WTC11 (cell line): ENCODE measurements at regions not wholly inside any gene's neighbourhood (a gene's known extent, or its start where the extent isn't known, plus 50 kb on each side); places are given as distances from the start of the nearest gene placed in this dataset.

Experiments used
- ATAC-seq: fragments of 200-7000 bp; cut with Tn5 transposase; 2 replicates; pipeline ENCODE4 v1.10.0; 2021; ENCODE audit warnings: mild to moderate bottlenecking, moderate library complexity
- CTCF ChIA-PET: fragments of 300-600 bp; sonication (Branson Sonifier 250); formaldehyde crosslinking; loops from one replicate; lab custom pipeline; 2021; ENCODE audit warnings: antibody characterized with exemption; lab: Charles Lee
- POLR2A ChIA-PET: fragments of 350-600 bp; sonication (Branson Sonifier 250); formaldehyde crosslinking; loops from one replicate; lab custom pipeline; 2021; ENCODE audit warnings: antibody characterized with exemption; lab: Charles Lee
- DNase-seq: peaks from one replicate; pipeline ENCODE4 v3.0.0; 2021; ENCODE audit warnings: low spot score
- H3K27ac Mint-ChIP-seq: 2 replicates; pipeline ENCODE4 v1.8.0; 2021; ENCODE audit warnings: mixed read lengths
- H3K27me3 Mint-ChIP-seq: 2 replicates; pipeline ENCODE4 v1.8.0; 2021; ENCODE audit warnings: low read depth, mild to moderate bottlenecking, moderate library complexity, mixed read lengths
- H3K36me3 Mint-ChIP-seq: 2 replicates; pipeline ENCODE4 v1.8.0; 2021; ENCODE audit warnings: mixed read lengths
- H3K4me1 Mint-ChIP-seq: 2 replicates; pipeline ENCODE4 v1.8.0; 2022; ENCODE audit warnings: mixed read lengths
- H3K4me3 Mint-ChIP-seq: 2 replicates; pipeline ENCODE4 v1.8.0; 2021; ENCODE audit warnings: mild to moderate bottlenecking, moderate library complexity, mixed read lengths
- H3K9me3 Mint-ChIP-seq: 2 replicates; pipeline ENCODE4 v1.8.0; 2021; ENCODE audit warnings: mixed read lengths
- CBFB ChIP-seq: sonication (generic); formaldehyde crosslinking; IDR thresholded peaks from 2 replicates; pipeline ENCODE4 v1.8.1; 2022; ENCODE audit warnings: mild to moderate bottlenecking, low read depth, missing genetic modification reagents
- CREM ChIP-seq: sonication (generic); formaldehyde crosslinking; IDR thresholded peaks from 2 replicates; pipeline ENCODE4 v1.8.1; 2022; ENCODE audit warnings: mild to moderate bottlenecking, missing genetic modification reagents, moderate library complexity
- FOXP1 ChIP-seq: sonication (generic); formaldehyde crosslinking; IDR thresholded peaks from 2 replicates; pipeline ENCODE4 v1.8.0; 2022; ENCODE audit warnings: missing genetic modification reagents, mild to moderate bottlenecking, moderate library complexity, borderline replicate concordance
- GABPB1 ChIP-seq: sonication (generic); formaldehyde crosslinking; IDR thresholded peaks from 2 replicates; pipeline ENCODE4 v1.8.1; 2023; ENCODE audit warnings: mild to moderate bottlenecking, missing genetic modification reagents
- HMGA2 ChIP-seq: fragments of 250-450 bp; sonication (Bioruptor Pico); IDR thresholded peaks from 2 replicates; pipeline ENCODE4 v1.4.0; 2021; ENCODE audit warnings: mild to moderate bottlenecking, moderate library complexity
- IRF2 ChIP-seq: sonication (generic); formaldehyde crosslinking; IDR thresholded peaks from 2 replicates; pipeline ENCODE4 v1.8.0; 2022; ENCODE audit warnings: low read depth, missing genetic modification reagents, borderline replicate concordance
- JAZF1 ChIP-seq: fragments of 250-450 bp; sonication (Bioruptor Pico); IDR thresholded peaks from 2 replicates; pipeline ENCODE4 v1.9.0; 2021; ENCODE audit warnings: moderate library complexity, mild to moderate bottlenecking, inconsistent platforms
- JUN ChIP-seq: sonication (generic); formaldehyde crosslinking; IDR thresholded peaks from 2 replicates; pipeline ENCODE4 v1.8.0; 2023; ENCODE audit warnings: mild to moderate bottlenecking, missing genetic modification reagents
- SMAD3 ChIP-seq: sonication (generic); formaldehyde crosslinking; IDR thresholded peaks from 2 replicates; pipeline ENCODE4 v1.8.0; 2022; ENCODE audit warnings: missing genetic modification reagents, mild to moderate bottlenecking, borderline replicate concordance
- ZNF121 ChIP-seq: sonication (generic); formaldehyde crosslinking; IDR thresholded peaks from 2 replicates; pipeline ENCODE4 v1.8.0; 2023; ENCODE audit warnings: missing genetic modification reagents
- TF ChIP-seq, protein P1 (sequence below): sonication (generic); formaldehyde crosslinking; IDR thresholded peaks from 2 replicates; pipeline ENCODE4 v1.8.1; 2022; ENCODE audit warnings: low read depth, mild to moderate bottlenecking, moderate library complexity, missing genetic modification reagents, borderline replicate concordance
- TF ChIP-seq, protein P2 (sequence below): fragments of 200-600 bp; IDR thresholded peaks from 2 replicates; pipeline ENCODE4 v1.8.0; 2022; ENCODE audit warnings: antibody characterized with exemption
- TF ChIP-seq, protein P3 (sequence below): sonication (generic); formaldehyde crosslinking; IDR thresholded peaks from 2 replicates; pipeline ENCODE4 v1.8.0; 2022; ENCODE audit warnings: mild to moderate bottlenecking, missing genetic modification reagents
- TF ChIP-seq, protein P4 (sequence below): sonication (generic); formaldehyde crosslinking; IDR thresholded peaks from 2 replicates; pipeline ENCODE4 v1.8.0; 2022; ENCODE audit warnings: mild to moderate bottlenecking, missing genetic modification reagents
- TF ChIP-seq, protein P5 (sequence below): sonication (generic); formaldehyde crosslinking; IDR thresholded peaks from 2 replicates; pipeline ENCODE4 v1.8.1; 2023; ENCODE audit warnings: mild to moderate bottlenecking, moderate library complexity, missing genetic modification reagents
- TF ChIP-seq, protein P6 (sequence below): sonication (generic); formaldehyde crosslinking; IDR thresholded peaks from 2 replicates; pipeline ENCODE4 v1.8.0; 2022; ENCODE audit warnings: mild to moderate bottlenecking, missing genetic modification reagents
- TF ChIP-seq, protein P7 (sequence below): fragments of 250-450 bp; sonication (Bioruptor Pico); IDR thresholded peaks from 2 replicates; pipeline ENCODE4 v1.9.0; 2021; ENCODE audit warnings: mild to moderate bottlenecking
- TF ChIP-seq, protein P8 (sequence below): sonication (generic); formaldehyde crosslinking; IDR thresholded peaks from 2 replicates; pipeline ENCODE4 v1.8.1; 2023; ENCODE audit warnings: mild to moderate bottlenecking, missing genetic modification reagents

DNA sequence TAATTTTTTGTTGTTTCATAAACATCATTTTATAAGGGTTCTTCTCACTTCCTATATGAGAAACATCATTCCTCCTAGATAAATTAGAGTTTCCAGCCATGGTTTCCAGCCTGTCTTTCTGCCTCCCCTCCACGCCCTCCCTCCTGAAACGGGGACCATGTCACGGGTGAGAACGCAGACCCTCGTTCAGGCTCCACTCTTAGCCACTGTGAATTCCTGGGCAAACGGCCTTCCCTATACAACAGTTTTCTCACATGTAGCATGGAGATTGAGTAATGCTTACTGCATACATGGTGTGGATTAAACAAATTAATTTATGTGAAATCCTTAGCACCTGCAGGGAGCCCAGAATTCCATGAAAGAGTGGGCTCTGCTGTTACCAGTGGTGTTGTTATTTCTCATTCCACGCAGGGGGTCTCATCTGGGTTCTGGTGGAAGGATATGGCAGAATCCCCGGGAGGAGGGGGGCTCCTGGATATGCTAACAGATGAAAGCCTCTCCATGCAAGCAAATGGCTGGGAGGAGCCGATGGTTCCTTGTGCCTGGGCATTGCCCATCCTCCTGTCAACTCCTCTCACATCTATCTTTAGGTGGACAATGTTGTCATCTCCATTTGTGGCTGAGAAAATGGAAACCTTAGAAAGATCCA, 54.0 kb upstream of the TWIST2 start (continued):
- TF ChIP-seq JAZF1 (CRISPR knock-in tag), result no peak

DNA sequence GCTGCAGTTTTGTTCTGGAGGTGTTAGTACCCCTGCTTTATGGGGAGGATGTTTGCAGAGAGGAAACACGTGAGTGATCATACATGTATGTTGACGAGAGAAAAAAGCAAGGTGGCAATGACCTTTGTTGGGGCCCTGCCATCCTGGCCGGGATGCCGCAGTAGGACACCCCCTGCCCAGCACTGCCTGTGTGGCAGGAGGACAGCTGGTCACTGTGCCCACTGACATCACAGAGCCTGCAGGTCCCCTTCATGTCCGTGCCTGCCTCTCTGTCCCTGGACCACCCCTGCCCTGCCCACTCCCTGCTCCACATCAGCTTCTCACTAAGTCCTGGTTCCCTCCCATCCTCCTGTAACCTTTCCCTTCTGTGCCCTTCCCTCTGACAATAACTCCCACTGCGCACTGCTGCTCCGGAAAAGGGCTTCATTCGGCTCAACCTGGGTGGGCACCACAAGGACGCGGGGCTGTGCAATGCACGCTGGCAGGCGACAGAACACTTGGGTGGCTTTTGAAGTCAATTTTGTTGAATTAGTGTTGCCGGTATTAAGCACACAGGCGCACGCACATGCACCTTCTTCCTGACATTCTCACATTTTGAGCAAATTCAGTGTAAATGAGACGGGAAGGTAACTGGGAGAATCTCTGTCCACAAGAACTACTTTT, 51.5 kb upstream of the TWIST2 start:
- no peaks in the 10 kb centered on the region for H3K4me1 Mint-ChIP-seq
- peaks cover 6% of the 10 kb centered on the region for H3K9me3 Mint-ChIP-seq
- peaks cover 3% of the 10 kb centered on the region; the same call in 1 of the 2 replicates for H3K27me3 Mint-ChIP-seq
- ATAC-seq (no peak), DNase-seq (no peak)
- TF ChIP-seq, protein P1, sequence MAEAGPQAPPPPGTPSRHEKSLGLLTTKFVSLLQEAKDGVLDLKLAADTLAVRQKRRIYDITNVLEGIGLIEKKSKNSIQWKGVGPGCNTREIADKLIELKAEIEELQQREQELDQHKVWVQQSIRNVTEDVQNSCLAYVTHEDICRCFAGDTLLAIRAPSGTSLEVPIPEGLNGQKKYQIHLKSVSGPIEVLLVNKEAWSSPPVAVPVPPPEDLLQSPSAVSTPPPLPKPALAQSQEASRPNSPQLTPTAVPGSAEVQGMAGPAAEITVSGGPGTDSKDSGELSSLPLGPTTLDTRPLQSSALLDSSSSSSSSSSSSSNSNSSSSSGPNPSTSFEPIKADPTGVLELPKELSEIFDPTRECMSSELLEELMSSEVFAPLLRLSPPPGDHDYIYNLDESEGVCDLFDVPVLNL, result no peak
- TF ChIP-seq CBFB (CRISPR knock-in tag), result no peak
- TF ChIP-seq, protein P2, sequence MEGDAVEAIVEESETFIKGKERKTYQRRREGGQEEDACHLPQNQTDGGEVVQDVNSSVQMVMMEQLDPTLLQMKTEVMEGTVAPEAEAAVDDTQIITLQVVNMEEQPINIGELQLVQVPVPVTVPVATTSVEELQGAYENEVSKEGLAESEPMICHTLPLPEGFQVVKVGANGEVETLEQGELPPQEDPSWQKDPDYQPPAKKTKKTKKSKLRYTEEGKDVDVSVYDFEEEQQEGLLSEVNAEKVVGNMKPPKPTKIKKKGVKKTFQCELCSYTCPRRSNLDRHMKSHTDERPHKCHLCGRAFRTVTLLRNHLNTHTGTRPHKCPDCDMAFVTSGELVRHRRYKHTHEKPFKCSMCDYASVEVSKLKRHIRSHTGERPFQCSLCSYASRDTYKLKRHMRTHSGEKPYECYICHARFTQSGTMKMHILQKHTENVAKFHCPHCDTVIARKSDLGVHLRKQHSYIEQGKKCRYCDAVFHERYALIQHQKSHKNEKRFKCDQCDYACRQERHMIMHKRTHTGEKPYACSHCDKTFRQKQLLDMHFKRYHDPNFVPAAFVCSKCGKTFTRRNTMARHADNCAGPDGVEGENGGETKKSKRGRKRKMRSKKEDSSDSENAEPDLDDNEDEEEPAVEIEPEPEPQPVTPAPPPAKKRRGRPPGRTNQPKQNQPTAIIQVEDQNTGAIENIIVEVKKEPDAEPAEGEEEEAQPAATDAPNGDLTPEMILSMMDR, result no peak
- TF ChIP-seq JUN, result no peak
- TF ChIP-seq FOXP1 (CRISPR knock-in tag), result no peak
- no peak for TF ChIP-seq ZNF121 (CRISPR knock-in tag)
- TF ChIP-seq IRF2 (CRISPR knock-in tag), result no peak
- TF ChIP-seq JAZF1 (CRISPR knock-in tag), result no peak
- TF ChIP-seq, protein P3, sequence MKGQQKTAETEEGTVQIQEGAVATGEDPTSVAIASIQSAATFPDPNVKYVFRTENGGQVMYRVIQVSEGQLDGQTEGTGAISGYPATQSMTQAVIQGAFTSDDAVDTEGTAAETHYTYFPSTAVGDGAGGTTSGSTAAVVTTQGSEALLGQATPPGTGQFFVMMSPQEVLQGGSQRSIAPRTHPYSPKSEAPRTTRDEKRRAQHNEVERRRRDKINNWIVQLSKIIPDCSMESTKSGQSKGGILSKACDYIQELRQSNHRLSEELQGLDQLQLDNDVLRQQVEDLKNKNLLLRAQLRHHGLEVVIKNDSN (CRISPR knock-in tag), result no peak
- TF ChIP-seq, protein P4, sequence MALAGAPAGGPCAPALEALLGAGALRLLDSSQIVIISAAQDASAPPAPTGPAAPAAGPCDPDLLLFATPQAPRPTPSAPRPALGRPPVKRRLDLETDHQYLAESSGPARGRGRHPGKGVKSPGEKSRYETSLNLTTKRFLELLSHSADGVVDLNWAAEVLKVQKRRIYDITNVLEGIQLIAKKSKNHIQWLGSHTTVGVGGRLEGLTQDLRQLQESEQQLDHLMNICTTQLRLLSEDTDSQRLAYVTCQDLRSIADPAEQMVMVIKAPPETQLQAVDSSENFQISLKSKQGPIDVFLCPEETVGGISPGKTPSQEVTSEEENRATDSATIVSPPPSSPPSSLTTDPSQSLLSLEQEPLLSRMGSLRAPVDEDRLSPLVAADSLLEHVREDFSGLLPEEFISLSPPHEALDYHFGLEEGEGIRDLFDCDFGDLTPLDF (CRISPR knock-in tag), result no peak
- TF ChIP-seq CREM (CRISPR knock-in tag), result no peak
- TF ChIP-seq, protein P5, sequence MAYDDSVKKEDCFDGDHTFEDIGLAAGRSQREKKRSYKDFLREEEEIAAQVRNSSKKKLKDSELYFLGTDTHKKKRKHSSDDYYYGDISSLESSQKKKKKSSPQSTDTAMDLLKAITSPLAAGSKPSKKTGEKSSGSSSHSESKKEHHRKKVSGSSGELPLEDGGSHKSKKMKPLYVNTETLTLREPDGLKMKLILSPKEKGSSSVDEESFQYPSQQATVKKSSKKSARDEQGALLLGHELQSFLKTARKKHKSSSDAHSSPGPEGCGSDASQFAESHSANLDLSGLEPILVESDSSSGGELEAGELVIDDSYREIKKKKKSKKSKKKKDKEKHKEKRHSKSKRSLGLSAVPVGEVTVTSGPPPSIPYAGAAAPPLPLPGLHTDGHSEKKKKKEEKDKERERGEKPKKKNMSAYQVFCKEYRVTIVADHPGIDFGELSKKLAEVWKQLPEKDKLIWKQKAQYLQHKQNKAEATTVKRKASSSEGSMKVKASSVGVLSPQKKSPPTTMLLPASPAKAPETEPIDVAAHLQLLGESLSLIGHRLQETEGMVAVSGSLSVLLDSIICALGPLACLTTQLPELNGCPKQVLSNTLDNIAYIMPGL (CRISPR knock-in tag), result no peak
- no peak for TF ChIP-seq SMAD3
- TF ChIP-seq, protein P6, sequence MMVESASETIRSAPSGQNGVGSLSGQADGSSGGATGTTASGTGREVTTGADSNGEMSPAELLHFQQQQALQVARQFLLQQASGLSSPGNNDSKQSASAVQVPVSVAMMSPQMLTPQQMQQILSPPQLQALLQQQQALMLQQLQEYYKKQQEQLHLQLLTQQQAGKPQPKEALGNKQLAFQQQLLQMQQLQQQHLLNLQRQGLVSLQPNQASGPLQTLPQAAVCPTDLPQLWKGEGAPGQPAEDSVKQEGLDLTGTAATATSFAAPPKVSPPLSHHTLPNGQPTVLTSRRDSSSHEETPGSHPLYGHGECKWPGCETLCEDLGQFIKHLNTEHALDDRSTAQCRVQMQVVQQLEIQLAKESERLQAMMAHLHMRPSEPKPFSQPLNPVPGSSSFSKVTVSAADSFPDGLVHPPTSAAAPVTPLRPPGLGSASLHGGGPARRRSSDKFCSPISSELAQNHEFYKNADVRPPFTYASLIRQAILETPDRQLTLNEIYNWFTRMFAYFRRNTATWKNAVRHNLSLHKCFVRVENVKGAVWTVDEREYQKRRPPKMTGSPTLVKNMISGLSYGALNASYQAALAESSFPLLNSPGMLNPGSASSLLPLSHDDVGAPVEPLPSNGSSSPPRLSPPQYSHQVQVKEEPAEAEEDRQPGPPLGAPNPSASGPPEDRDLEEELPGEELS (CRISPR knock-in tag), result no peak
- TF ChIP-seq GABPB1, result no peak
- TF ChIP-seq HMGA2, result no peak
- TF ChIP-seq, protein P7, sequence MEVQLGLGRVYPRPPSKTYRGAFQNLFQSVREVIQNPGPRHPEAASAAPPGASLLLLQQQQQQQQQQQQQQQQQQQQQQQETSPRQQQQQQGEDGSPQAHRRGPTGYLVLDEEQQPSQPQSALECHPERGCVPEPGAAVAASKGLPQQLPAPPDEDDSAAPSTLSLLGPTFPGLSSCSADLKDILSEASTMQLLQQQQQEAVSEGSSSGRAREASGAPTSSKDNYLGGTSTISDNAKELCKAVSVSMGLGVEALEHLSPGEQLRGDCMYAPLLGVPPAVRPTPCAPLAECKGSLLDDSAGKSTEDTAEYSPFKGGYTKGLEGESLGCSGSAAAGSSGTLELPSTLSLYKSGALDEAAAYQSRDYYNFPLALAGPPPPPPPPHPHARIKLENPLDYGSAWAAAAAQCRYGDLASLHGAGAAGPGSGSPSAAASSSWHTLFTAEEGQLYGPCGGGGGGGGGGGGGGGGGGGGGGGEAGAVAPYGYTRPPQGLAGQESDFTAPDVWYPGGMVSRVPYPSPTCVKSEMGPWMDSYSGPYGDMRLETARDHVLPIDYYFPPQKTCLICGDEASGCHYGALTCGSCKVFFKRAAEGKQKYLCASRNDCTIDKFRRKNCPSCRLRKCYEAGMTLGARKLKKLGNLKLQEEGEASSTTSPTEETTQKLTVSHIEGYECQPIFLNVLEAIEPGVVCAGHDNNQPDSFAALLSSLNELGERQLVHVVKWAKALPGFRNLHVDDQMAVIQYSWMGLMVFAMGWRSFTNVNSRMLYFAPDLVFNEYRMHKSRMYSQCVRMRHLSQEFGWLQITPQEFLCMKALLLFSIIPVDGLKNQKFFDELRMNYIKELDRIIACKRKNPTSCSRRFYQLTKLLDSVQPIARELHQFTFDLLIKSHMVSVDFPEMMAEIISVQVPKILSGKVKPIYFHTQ (CRISPR knock-in tag), result no peak
- TF ChIP-seq, protein P8, sequence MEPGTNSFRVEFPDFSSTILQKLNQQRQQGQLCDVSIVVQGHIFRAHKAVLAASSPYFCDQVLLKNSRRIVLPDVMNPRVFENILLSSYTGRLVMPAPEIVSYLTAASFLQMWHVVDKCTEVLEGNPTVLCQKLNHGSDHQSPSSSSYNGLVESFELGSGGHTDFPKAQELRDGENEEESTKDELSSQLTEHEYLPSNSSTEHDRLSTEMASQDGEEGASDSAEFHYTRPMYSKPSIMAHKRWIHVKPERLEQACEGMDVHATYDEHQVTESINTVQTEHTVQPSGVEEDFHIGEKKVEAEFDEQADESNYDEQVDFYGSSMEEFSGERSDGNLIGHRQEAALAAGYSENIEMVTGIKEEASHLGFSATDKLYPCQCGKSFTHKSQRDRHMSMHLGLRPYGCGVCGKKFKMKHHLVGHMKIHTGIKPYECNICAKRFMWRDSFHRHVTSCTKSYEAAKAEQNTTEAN (CRISPR knock-in tag), result no peak
- no peak overlapping the region for H3K27ac Mint-ChIP-seq
- no peak overlapping the region for H3K4me3 Mint-ChIP-seq
- ChIA-PET POLR2A (no interaction called here), CTCF (no interaction called here)
- no peaks in the 10 kb centered on the region for H3K36me3 Mint-ChIP-seq
